HepG2 (cell line): ENCODE measurements at regions not wholly inside any gene's neighbourhood (a gene's known extent, or its start where the extent isn't known, plus 50 kb on each side); places are given as distances from the start of the nearest gene placed in this dataset.

ENCODE experiments used
- ASH2L ChIP-seq: fragments of 300-600, 200-600 bp; sonication (generic); IDR thresholded peaks from 2 replicates; pipeline ENCODE4 v1.7.0; 2017; ENCODE audit warnings: low read depth, mild to moderate bottlenecking, moderate library complexity, mixed read lengths, low read length; ENCODE audit not compliant: insufficient read length
- ELF3 ChIP-seq: IDR thresholded peaks from 2 replicates; pipeline ENCODE4 v1.6.1; 2016; ENCODE audit warnings: missing genetic modification reagents, missing compliant biosample characterization
- GRHL1 ChIP-seq: sonication (generic); formaldehyde crosslinking; conservative IDR thresholded peaks from 2 replicates; pipeline ENCODE4 v1.8.0; 2022; ENCODE audit warnings: missing genetic modification reagents
- HDAC2 ChIP-seq: sonication (generic); formaldehyde crosslinking; IDR thresholded peaks from 2 replicates; pipeline ENCODE4 v1.4.0; 2020; ENCODE audit warnings: missing genetic modification reagents
- HNRNPL ChIP-seq: fragments of 200-400 bp; formaldehyde crosslinking; IDR thresholded peaks from 2 replicates; pipeline ENCODE4 v1.6.1; 2017; ENCODE audit warnings: mild to moderate bottlenecking, low read depth, low read length
- LCORL ChIP-seq, 2 experiments: fragments of 450-650 bp in 1 of 2; sonication (generic) in 1 of 2; formaldehyde crosslinking in 1 of 2; IDR thresholded peaks; 2 replicates each; pipeline versions ENCODE4 v1.5.0 to v1.6.1; 2017 to 2020; ENCODE audit warnings: antibody characterized with exemption in 1 of 2, missing genetic modification reagents in 1 of 2
- NCOA2 ChIP-seq: sonication (generic); formaldehyde crosslinking; IDR thresholded peaks from 2 replicates; pipeline ENCODE4 v1.8.0; 2022; ENCODE audit warnings: inconsistent platforms
- RAD21 ChIP-seq: fragments of 450-650 bp; formaldehyde crosslinking; IDR thresholded peaks from 2 replicates; pipeline ENCODE4 v1.5.0; 2020; ENCODE audit warnings: mild to moderate bottlenecking
- RARA ChIP-seq: IDR thresholded peaks from 2 replicates; pipeline ENCODE4 v1.6.1; 2016; ENCODE audit warnings: missing genetic modification reagents, missing compliant biosample characterization
- RFXAP ChIP-seq: sonication (generic); formaldehyde crosslinking; IDR thresholded peaks from 2 replicates; pipeline ENCODE4 v1.4.0; 2020; ENCODE audit warnings: missing genetic modification reagents, borderline replicate concordance
- TCF7 ChIP-seq: sonication (generic); IDR thresholded peaks from 2 replicates; pipeline ENCODE4 v1.6.1; 2016; ENCODE audit warnings: antibody characterized with exemption, low read depth
- TEF ChIP-seq: sonication (generic); formaldehyde crosslinking; IDR thresholded peaks from 2 replicates; pipeline ENCODE4 v1.5.0; 2020; ENCODE audit warnings: missing genetic modification reagents
- ZNF609 ChIP-seq: sonication (generic); formaldehyde crosslinking; IDR thresholded peaks from 2 replicates; pipeline ENCODE4 v1.4.0; 2020; ENCODE audit warnings: mild to moderate bottlenecking, missing genetic modification reagents, borderline replicate concordance
- ZNF629 ChIP-seq: sonication (generic); formaldehyde crosslinking; conservative IDR thresholded peaks from 2 replicates; pipeline ENCODE4 v1.5.0; 2020; ENCODE audit warnings: missing genetic modification reagents
- TF ChIP-seq, protein P1 (sequence below): sonication (generic); formaldehyde crosslinking; IDR thresholded peaks from 2 replicates; pipeline ENCODE4 v1.4.0; 2020; ENCODE audit warnings: mild to moderate bottlenecking, missing genetic modification reagents
- TF ChIP-seq, protein P2 (sequence below): sonication (generic); formaldehyde crosslinking; IDR thresholded peaks from 2 replicates; pipeline ENCODE4 v1.5.0; 2020; ENCODE audit warnings: mild to moderate bottlenecking, missing genetic modification reagents

DNA sequence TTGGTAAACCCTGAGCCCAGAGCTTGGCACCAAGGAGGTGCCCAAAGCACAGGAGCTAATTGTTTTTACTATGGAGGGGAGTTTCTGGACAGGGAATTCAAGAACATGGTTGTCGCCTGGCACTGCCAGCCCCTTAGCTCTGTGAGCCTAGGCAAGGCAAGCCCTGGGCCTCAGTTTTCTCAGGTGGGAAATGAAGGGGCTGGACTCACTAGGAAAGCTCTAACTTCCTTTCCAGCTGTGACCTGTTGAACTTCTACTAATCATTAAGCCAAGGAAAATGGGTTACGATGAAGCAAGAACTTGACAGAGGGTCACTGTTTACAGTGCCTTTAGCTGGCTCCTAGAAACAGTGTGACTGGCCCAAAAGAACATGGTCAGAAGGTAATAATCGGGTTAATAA lies 277.2 kb downstream of the SHQ1 start (continued):
- TF ChIP-seq RFXAP (CRISPR knock-in tag), result no peak
- TF ChIP-seq ASH2L, result peak; percentile 1
- TF ChIP-seq TEF (CRISPR knock-in tag), result no peak
- TF ChIP-seq HDAC2 (CRISPR knock-in tag), result peak; percentile 77
- TF ChIP-seq, protein P1, sequence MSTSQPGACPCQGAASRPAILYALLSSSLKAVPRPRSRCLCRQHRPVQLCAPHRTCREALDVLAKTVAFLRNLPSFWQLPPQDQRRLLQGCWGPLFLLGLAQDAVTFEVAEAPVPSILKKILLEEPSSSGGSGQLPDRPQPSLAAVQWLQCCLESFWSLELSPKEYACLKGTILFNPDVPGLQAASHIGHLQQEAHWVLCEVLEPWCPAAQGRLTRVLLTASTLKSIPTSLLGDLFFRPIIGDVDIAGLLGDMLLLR (CRISPR knock-in tag), result no peak
- TF ChIP-seq, protein P2, sequence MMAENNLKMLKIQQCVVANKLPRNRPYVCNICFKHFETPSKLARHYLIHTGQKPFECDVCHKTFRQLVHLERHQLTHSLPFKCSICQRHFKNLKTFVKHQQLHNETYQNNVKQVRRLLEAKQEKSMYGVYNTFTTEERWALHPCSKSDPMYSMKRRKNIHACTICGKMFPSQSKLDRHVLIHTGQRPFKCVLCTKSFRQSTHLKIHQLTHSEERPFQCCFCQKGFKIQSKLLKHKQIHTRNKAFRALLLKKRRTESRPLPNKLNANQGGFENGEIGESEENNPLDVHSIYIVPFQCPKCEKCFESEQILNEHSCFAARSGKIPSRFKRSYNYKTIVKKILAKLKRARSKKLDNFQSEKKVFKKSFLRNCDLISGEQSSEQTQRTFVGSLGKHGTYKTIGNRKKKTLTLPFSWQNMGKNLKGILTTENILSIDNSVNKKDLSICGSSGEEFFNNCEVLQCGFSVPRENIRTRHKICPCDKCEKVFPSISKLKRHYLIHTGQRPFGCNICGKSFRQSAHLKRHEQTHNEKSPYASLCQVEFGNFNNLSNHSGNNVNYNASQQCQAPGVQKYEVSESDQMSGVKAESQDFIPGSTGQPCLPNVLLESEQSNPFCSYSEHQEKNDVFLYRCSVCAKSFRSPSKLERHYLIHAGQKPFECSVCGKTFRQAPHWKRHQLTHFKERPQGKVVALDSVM, result no peak
- TF ChIP-seq HNRNPL, result 0 out of 2 replicates have a peak, but pooled peaks have one; percentile 43
- peak; percentile 92 for TF ChIP-seq ZNF629 (CRISPR knock-in tag)
- no peak for TF ChIP-seq LCORL (IDR thresholded peaks at IDR 0.05)
- TF ChIP-seq LCORL (CRISPR knock-in tag; IDR thresholded peaks at IDR 0.05), result peak; percentile 70; the same call in 1 of the 2 replicates
- TF ChIP-seq RARA (CRISPR knock-in tag), result peak; percentile 96
- peak; percentile 21; the same call in 1 of the 2 replicates for TF ChIP-seq ZNF609 (CRISPR knock-in tag)
- TF ChIP-seq GRHL1, result no peak
- peak; percentile 35; the same call in 1 of the 2 replicates for TF ChIP-seq TCF7
- TF ChIP-seq ELF3 (CRISPR knock-in tag), result peak; percentile 91
- TF ChIP-seq RAD21, result no peak
- peak; percentile 70 for TF ChIP-seq NCOA2 (CRISPR knock-in tag)
